ENCODE measurements at regions not wholly inside any gene's neighbourhood (a gene's known extent, or its start where the extent isn't known, plus 50 kb on each side); places are given as distances from the start of the nearest gene placed in this dataset.

GRCh38 chr14:100656996-100657395, 69.7 kb upstream of the DLK1 start:
- TF ChIP-seq CTCF (IDR thresholded peaks at IDR 0.05; ENCODE audit: low read length) (no peak), EZH2 (IDR thresholded peaks at IDR 0.05; ENCODE audit: borderline replicate concordance, low read length) (no peak)
